Trophoblast cell (in vitro differentiated cells and primary cell): ENCODE measurements at regions not wholly inside any gene's neighbourhood (a gene's known extent, or its start where the extent isn't known, plus 50 kb on each side); places are given as distances from the start of the nearest gene placed in this dataset.

Source experiments
- DNase-seq, 2 donors: peaks; one replicate each; pipeline ENCODE4 v3.0.0-alpha.2; 2016
- H2AFZ ChIP-seq: 2 replicates; pipeline ENCODE4 v1.6.1; 2013; ENCODE audit warnings: low read length, moderate library complexity, mild to moderate bottlenecking; ENCODE audit not compliant: insufficient read depth, poor library complexity
- H2AK5ac ChIP-seq: 2 replicates; pipeline ENCODE4 v1.6.1; 2013; ENCODE audit warnings: mild to moderate bottlenecking, low read length
- H2BK120ac ChIP-seq: 2 replicates; pipeline ENCODE4 v1.6.1; 2013; ENCODE audit warnings: low read length, mild to moderate bottlenecking, moderate library complexity; ENCODE audit not compliant: insufficient read depth, poor library complexity
- H2BK12ac ChIP-seq: 2 replicates; pipeline ENCODE4 v1.6.1; 2013; ENCODE audit warnings: mild to moderate bottlenecking, low read length, moderate library complexity
- H2BK5ac ChIP-seq: 2 replicates; pipeline ENCODE4 v1.6.1; 2013; ENCODE audit warnings: low read length, low read depth, moderate library complexity, mild to moderate bottlenecking; ENCODE audit not compliant: poor library complexity
- H3K14ac ChIP-seq: 2 replicates; pipeline ENCODE4 v1.6.1; 2013; ENCODE audit warnings: mild to moderate bottlenecking, low read length
- H3K18ac ChIP-seq: 2 replicates; pipeline ENCODE4 v1.6.1; 2013; ENCODE audit warnings: mild to moderate bottlenecking, low read length
- H3K23ac ChIP-seq: 2 replicates; pipeline ENCODE4 v1.6.1; 2013; ENCODE audit warnings: low read length
- H3K27ac ChIP-seq: 2 replicates; pipeline ENCODE4 v1.5.1; 2013; ENCODE audit warnings: low read depth, mild to moderate bottlenecking, inconsistent platforms, low read length, moderate library complexity
- H3K27me3 ChIP-seq: 2 replicates; pipeline ENCODE4 v1.6.1; 2013; ENCODE audit warnings: inconsistent platforms, mild to moderate bottlenecking, low read length, moderate library complexity; ENCODE audit not compliant: insufficient read depth
- H3K36me3 ChIP-seq, 2 experiments: 1 replicate in 1 of 2; 2 replicates in 1 of 2; pipeline ENCODE4 v1.6.1; 2013; ENCODE audit warnings: low read length in 2 of 2, mild to moderate bottlenecking in 2 of 2, moderate library complexity in 1 of 2; ENCODE audit not compliant: insufficient read depth in 2 of 2, control insufficient read depth in 1 of 2
- H3K4ac ChIP-seq: 2 replicates; pipeline ENCODE4 v1.6.1; 2013; ENCODE audit warnings: low read depth, mild to moderate bottlenecking, low read length, moderate library complexity
- H3K4me1 ChIP-seq, 2 experiments: 1 replicate in 1 of 2; 2 replicates in 1 of 2; pipeline ENCODE4 v1.6.1; 2013; ENCODE audit warnings: low read length in 2 of 2, mild to moderate bottlenecking in 2 of 2, moderate library complexity in 1 of 2; ENCODE audit not compliant: insufficient read depth in 2 of 2, control insufficient read depth in 1 of 2
- H3K4me2 ChIP-seq: 2 replicates; pipeline ENCODE4 v1.6.1; 2013; ENCODE audit warnings: inconsistent platforms, mild to moderate bottlenecking, low read length, moderate library complexity
- H3K4me3 ChIP-seq: 2 replicates; pipeline ENCODE4 v1.5.1; 2013; ENCODE audit warnings: mild to moderate bottlenecking, low read depth, low read length, inconsistent platforms
- H3K79me1 ChIP-seq: one replicate; pipeline ENCODE4 v1.6.1; 2013; ENCODE audit warnings: low read length
- H3K79me2 ChIP-seq: 2 replicates; pipeline ENCODE4 v1.6.1; 2013; ENCODE audit warnings: low read length, mild to moderate bottlenecking; ENCODE audit not compliant: control insufficient read depth, insufficient read depth, poor library complexity
- H3K9ac ChIP-seq: 2 replicates; pipeline ENCODE4 v1.6.1; 2013; ENCODE audit warnings: mild to moderate bottlenecking, low read length
- H3K9me3 ChIP-seq: 2 replicates; pipeline ENCODE4 v1.6.1; 2013; ENCODE audit warnings: low read depth, mild to moderate bottlenecking, control low read depth, inconsistent platforms, low read length; ENCODE audit not compliant: insufficient read depth
- H4K12ac ChIP-seq: 2 replicates; pipeline ENCODE4 v1.6.1; 2013; ENCODE audit warnings: low read depth, mild to moderate bottlenecking, low read length, moderate library complexity
- H4K8ac ChIP-seq: 2 replicates; pipeline ENCODE4 v1.6.1; 2013; ENCODE audit warnings: low read depth, mild to moderate bottlenecking, low read length, moderate library complexity
- H4K91ac ChIP-seq: one replicate; pipeline ENCODE4 v1.6.1; 2013; ENCODE audit warnings: low read depth, mild to moderate bottlenecking, low read length, moderate library complexity
- WGBS: extraction: QIAGEN DNeasy Blood & Tissue Kit; methylation state at CpG from one replicate; pipeline ENCODE4 v1.1.7; 2013; ENCODE audit warnings: missing lambda C conversion rate; ENCODE audit not compliant: insufficient read length, insufficient coverage; ENCODE audit errors: extremely low coverage; 5-methylcytosine and 5-hydroxymethylcytosine counted together

GRCh38 chr16:86732621-86733295, 154.4 kb downstream of the FOXL1 start:
- H3K4ac ChIP-seq: no peak overlapping the region
- H3K27ac ChIP-seq: no peak overlapping the region
- H3K79me1 ChIP-seq: peaks cover 5% of the 10 kb centered on the region
- no peak overlapping the region for H3K4me3 ChIP-seq
- no peak for DNase-seq
- no peak overlapping the region for H3K9ac ChIP-seq
- no peak overlapping the region for H4K8ac ChIP-seq
- H2BK120ac ChIP-seq: no peak overlapping the region
- H2BK5ac ChIP-seq: no peak overlapping the region
- no peak overlapping the region for H2BK12ac ChIP-seq
- no peak overlapping the region for H3K18ac ChIP-seq
- H3K36me3 ChIP-seq: no peaks in the 10 kb centered on the region
- peaks cover 8 to 11% of the 10 kb centered on the region in 2 experiments for H3K4me1 ChIP-seq
- H3K14ac ChIP-seq: no peak overlapping the region
- H2AK5ac ChIP-seq: no peak overlapping the region
- no peak overlapping the region for H3K23ac ChIP-seq
- H4K12ac ChIP-seq: no peak overlapping the region
- H2AFZ ChIP-seq: no peak overlapping the region
- WGBS: no CpG with 5 or more reads among the region's 28 CpGs
- peaks cover 16% of the 10 kb centered on the region for H3K27me3 ChIP-seq
- H3K4me2 ChIP-seq: no peak overlapping the region
- H3K9me3 ChIP-seq: peaks cover 3% of the 10 kb centered on the region
- no peaks in the 10 kb centered on the region for H3K79me2 ChIP-seq
- no peak overlapping the region for H4K91ac ChIP-seq

GRCh38 chr16:86733546-86734254, 155.4 kb downstream of the FOXL1 start:
- no peak overlapping the region for H3K23ac ChIP-seq
- no peak overlapping the region for H3K18ac ChIP-seq
- no peak overlapping the region for H2BK120ac ChIP-seq
- H3K4me2 ChIP-seq: no peak overlapping the region
- no peak overlapping the region for H4K8ac ChIP-seq
- no peak overlapping the region for H2AFZ ChIP-seq
- no peak overlapping the region for H3K4me3 ChIP-seq
- peak overlapping the region; percentile 6 for H2BK12ac ChIP-seq
- H3K9ac ChIP-seq: no peak overlapping the region
- DNase-seq: no peak
- no peak overlapping the region for H4K91ac ChIP-seq
- no peak overlapping the region for H3K14ac ChIP-seq
- H3K27me3 ChIP-seq: peaks cover 16% of the 10 kb centered on the region
- H3K4ac ChIP-seq: no peak overlapping the region
- no CpG with 5 or more reads among the region's 27 CpGs for WGBS
- H3K36me3 ChIP-seq: no peaks in the 10 kb centered on the region
- H4K12ac ChIP-seq: no peak overlapping the region
- H3K27ac ChIP-seq: no peak overlapping the region
- H3K79me1 ChIP-seq: peaks cover 5% of the 10 kb centered on the region
- peaks cover 4% of the 10 kb centered on the region for H3K9me3 ChIP-seq
- H2BK5ac ChIP-seq: no peak overlapping the region
- no peaks in the 10 kb centered on the region for H3K79me2 ChIP-seq
- peaks cover 8 to 11% of the 10 kb centered on the region in 2 experiments for H3K4me1 ChIP-seq
- no peak overlapping the region for H2AK5ac ChIP-seq

GRCh38 chr16:86734543-86735460, 156.5 kb downstream of the FOXL1 start:
- Histone ChIP-seq H4K91ac (peak overlapping the region; percentile 77), H4K8ac (peak overlapping the region; percentile 26), H2BK12ac (peak overlapping the region; percentile 6), H3K27ac (no peak overlapping the region), H3K79me2 (no peaks in the 10 kb centered on the region), H3K36me3 (no peaks in the 10 kb centered on the region), H4K12ac (no peak overlapping the region), H3K27me3 (peaks cover 16% of the 10 kb centered on the region), H3K79me1 (peaks cover 6% of the 10 kb centered on the region), H2AK5ac (peak overlapping the region; percentile 21), H3K9ac (no peak overlapping the region), H2BK5ac (no peak overlapping the region), H3K23ac (no peak overlapping the region), H3K9me3 (peaks cover 4% of the 10 kb centered on the region), H3K4me3 (no peak overlapping the region), H3K4me2 (peak overlapping the region; percentile 17), H2BK120ac (peak overlapping the region; percentile 6), H3K14ac (peak overlapping the region; percentile 6), H3K18ac (no peak overlapping the region), H2AFZ (no peak overlapping the region), H3K4me1 (peaks cover 8 to 11% of the 10 kb centered on the region in 2 experiments), H3K4ac (no peak overlapping the region)
- WGBS: no CpG with 5 or more reads among the region's 24 CpGs
- no peak for DNase-seq

GRCh38 chr16:86735727-86736126, 157.4 kb downstream of the FOXL1 start:
- no peak overlapping the region for H3K23ac ChIP-seq
- no CpG with 5 or more reads among the region's 2 CpGs for WGBS

More at GRCh38 chr16:86735727-86736126, 157.4 kb downstream of the FOXL1 start:
- peaks cover 11 to 16% of the 10 kb centered on the region in 2 experiments for H3K4me1 ChIP-seq
- no peak overlapping the region for H3K14ac ChIP-seq
- no peak overlapping the region for H3K4me3 ChIP-seq
- H3K27me3 ChIP-seq: peaks cover 16% of the 10 kb centered on the region
- no peak overlapping the region for H2BK12ac ChIP-seq
- H3K36me3 ChIP-seq: no peaks in the 10 kb centered on the region
- H2AFZ ChIP-seq: no peak overlapping the region
- H3K18ac ChIP-seq: no peak overlapping the region
- H2BK120ac ChIP-seq: no peak overlapping the region
- no peak overlapping the region for H4K12ac ChIP-seq
- peaks cover 9% of the 10 kb centered on the region for H3K79me1 ChIP-seq
- no peak overlapping the region for H4K8ac ChIP-seq
- H3K79me2 ChIP-seq: no peaks in the 10 kb centered on the region
- H4K91ac ChIP-seq: no peak overlapping the region
- DNase-seq: no peak
- H3K9ac ChIP-seq: no peak overlapping the region
- peaks cover 4% of the 10 kb centered on the region for H3K9me3 ChIP-seq
- no peak overlapping the region for H2AK5ac ChIP-seq
- H2BK5ac ChIP-seq: no peak overlapping the region
- H3K4ac ChIP-seq: no peak overlapping the region
- no peak overlapping the region for H3K4me2 ChIP-seq
- H3K27ac ChIP-seq: no peak overlapping the region
